ENCODE measurements at regions not wholly inside any gene's neighbourhood (a gene's known extent, or its start where the extent isn't known, plus 50 kb on each side); places are given as distances from the start of the nearest gene placed in this dataset.

DNA sequence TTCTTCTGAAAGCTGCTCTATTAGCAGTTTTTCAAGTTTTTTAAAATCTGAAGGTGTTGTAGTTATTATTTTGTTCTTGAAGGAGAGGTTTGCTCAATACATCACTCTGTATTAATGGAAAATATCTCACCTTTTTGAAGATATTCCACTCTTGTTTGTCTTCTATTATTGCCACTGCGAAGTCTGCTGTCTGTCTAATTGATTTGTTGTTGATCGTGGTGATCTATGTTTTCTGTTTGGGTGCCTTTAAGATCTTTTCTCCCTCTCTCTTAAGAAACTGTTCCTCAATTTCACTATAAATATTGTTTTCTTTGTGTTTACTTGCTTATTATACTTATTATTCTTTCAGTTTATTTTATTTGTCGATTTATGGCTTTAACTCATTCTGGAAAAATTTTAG lies 64.9 kb upstream of the FZD8 start:
- TF ChIP-seq POLR2AphosphoS5 (IDR thresholded peaks at IDR 0.05), result no peak
- TF ChIP-seq CTCF (IDR thresholded peaks at IDR 0.05), result no peak
- TF ChIP-seq POLR2A (IDR thresholded peaks at IDR 0.05), result no peak
